Activated CD4-positive, alpha-beta T cell treated with anti-CD3 and anti-CD28 coated beads, Interleukin-2, amount 50 U/mL, for 24 hours (primary cell): ENCODE measurements at regions not wholly inside any gene's neighbourhood (a gene's known extent, or its start where the extent isn't known, plus 50 kb on each side); places are given as distances from the start of the nearest gene placed in this dataset.

ENCODE experiments used
- DNase-seq, 2 donors: peaks; one replicate each; pipeline ENCODE4 v3.0.0-alpha.2; 2020; ENCODE audit warnings: low read depth in 1 of 2, low spot score in 1 of 2

GRCh38 chr20:21577551-21577950 is 63.7 kb upstream of the NKX2-2 start:
- no peak for DNase-seq

- DNase-seq = no peak
Observed at GRCh38 chr20:21575981-21576740, 62.3 kb upstream of the NKX2-2 start.

GRCh38 chr20:21575167-21575566 is 61.3 kb upstream of the NKX2-2 start:
- no peak for DNase-seq

GRCh38 chr20:21574443-21574842 is 60.6 kb upstream of the NKX2-2 start:
- no peak for DNase-seq

GRCh38 chr20:21573259-21573658 is 59.4 kb upstream of the NKX2-2 start:
- no peak for DNase-seq

- no peak for DNase-seq
Observed at GRCh38 chr20:21571841-21572690, 58.2 kb upstream of the NKX2-2 start.

GRCh38 chr20:21570285-21570992 is 56.6 kb upstream of the NKX2-2 start:
- DNase-seq = no peak

- DNase-seq = no peak
Observed at GRCh38 chr20:21569586-21569985, 55.7 kb upstream of the NKX2-2 start.

- no peak for DNase-seq
Observed at GRCh38 chr20:21564127-21564773, 50.4 kb upstream of the NKX2-2 start.
